ENCODE measurements at regions not wholly inside any gene's neighbourhood (a gene's known extent, or its start where the extent isn't known, plus 50 kb on each side); places are given as distances from the start of the nearest gene placed in this dataset.
A peak's percentile ranks its signal among the peaks of the same experiment; 100 is the strongest.
"Not testable (repeated sequence)": the region's sequence is repeated elsewhere in the genome, so short reads cannot be mapped to it uniquely, and the experiment has no call there.

DNA sequence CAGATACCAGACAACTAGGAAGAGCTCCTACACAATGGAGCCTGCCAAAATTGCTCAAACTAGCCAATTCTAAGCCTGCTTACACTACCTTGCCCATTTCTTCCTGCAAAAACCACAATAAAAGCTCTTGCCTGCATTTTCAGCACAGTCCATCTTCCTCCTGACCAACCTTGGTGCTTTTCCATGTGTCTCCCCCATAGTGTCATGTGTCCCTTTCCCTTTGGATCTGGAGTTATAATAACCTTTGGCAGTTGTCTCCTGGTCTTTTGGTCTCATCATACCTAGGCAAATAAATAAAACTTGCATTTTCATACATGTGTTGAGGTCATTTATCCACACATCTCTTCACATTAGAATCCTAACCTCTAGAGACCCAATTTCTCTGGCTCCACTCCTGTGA, 203.1 kb upstream of the TRPC4 start:
- no peak overlapping the region for H3K4me3 ChIP-seq (ENCODE audit: low read depth, low read length)
- TF ChIP-seq, protein P1, sequence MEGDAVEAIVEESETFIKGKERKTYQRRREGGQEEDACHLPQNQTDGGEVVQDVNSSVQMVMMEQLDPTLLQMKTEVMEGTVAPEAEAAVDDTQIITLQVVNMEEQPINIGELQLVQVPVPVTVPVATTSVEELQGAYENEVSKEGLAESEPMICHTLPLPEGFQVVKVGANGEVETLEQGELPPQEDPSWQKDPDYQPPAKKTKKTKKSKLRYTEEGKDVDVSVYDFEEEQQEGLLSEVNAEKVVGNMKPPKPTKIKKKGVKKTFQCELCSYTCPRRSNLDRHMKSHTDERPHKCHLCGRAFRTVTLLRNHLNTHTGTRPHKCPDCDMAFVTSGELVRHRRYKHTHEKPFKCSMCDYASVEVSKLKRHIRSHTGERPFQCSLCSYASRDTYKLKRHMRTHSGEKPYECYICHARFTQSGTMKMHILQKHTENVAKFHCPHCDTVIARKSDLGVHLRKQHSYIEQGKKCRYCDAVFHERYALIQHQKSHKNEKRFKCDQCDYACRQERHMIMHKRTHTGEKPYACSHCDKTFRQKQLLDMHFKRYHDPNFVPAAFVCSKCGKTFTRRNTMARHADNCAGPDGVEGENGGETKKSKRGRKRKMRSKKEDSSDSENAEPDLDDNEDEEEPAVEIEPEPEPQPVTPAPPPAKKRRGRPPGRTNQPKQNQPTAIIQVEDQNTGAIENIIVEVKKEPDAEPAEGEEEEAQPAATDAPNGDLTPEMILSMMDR (IDR thresholded peaks at IDR 0.05; ENCODE audit: insufficient read depth, low read length): no peak
- no peak for DNase-seq (ENCODE audit: low read depth)

DNA sequence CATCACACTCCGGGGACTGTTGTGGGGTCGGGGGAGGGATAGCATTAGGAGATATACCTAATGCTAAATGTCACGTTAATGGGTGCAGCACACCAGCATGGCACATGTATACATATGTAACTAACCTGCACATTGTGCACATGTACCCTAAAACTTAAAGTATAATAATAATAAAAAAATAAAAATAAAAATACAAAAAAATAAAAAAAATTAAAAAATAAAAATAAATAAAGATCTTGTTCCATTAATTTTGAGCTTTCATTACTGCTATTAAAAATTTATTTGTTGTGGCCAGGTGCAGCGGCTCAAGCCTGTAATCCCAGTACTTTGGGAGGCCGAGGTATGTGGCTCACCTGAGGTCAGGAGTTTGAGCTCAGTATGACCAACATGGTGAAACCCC, 201.8 kb upstream of the TRPC4 start:
- DNase-seq (ENCODE audit: low read depth); H3K4me3 ChIP-seq (ENCODE audit: low read depth, low read length): not testable (repeated sequence)

DNA sequence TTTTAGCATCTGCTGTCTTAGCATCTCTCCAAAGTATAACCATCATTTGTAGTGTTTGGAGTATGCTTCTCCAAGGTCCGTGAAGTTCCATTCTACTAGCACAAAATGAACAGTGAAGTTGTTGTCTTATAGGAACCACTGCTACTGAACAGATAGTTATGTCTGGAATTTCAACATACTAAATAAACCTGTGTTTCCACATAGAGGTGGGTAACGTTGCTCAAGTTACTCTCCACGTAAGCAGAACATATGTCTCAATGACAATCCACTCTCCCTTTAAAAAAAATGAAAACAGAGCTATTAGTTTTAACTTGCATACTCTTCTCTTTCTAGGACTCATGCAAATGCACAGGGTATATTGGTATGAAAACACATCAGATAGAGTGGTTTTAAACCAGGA, 184.3 kb upstream of the TRPC4 start:
- no peak overlapping the region for H3K4me3 ChIP-seq (ENCODE audit: low read depth, low read length)
- no peak for DNase-seq (ENCODE audit: low read depth)
- TF ChIP-seq, protein P1 (IDR thresholded peaks at IDR 0.05; ENCODE audit: insufficient read depth, low read length): no peak

DNA sequence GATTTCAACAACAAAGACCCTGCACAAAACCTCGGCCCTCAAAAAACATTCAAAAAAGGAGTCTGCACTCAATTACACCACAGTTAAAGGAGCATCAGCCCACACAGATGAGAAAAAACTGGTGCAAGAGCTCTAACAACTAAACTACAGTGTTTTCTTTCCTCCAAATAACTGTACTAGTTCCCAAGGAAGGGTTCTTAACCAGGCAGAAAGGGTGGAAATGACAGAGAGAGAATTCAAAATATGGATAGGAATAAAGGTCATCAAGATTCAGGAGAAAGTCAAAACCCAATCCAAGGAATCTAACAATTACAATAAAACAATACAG, 176.4 kb upstream of the TRPC4 start:
- TF ChIP-seq, protein P1 (IDR thresholded peaks at IDR 0.05; ENCODE audit: insufficient read depth, low read length): no peak
- no peak for DNase-seq (ENCODE audit: low read depth)
- no peak overlapping the region for H3K4me3 ChIP-seq (ENCODE audit: low read depth, low read length)

DNA sequence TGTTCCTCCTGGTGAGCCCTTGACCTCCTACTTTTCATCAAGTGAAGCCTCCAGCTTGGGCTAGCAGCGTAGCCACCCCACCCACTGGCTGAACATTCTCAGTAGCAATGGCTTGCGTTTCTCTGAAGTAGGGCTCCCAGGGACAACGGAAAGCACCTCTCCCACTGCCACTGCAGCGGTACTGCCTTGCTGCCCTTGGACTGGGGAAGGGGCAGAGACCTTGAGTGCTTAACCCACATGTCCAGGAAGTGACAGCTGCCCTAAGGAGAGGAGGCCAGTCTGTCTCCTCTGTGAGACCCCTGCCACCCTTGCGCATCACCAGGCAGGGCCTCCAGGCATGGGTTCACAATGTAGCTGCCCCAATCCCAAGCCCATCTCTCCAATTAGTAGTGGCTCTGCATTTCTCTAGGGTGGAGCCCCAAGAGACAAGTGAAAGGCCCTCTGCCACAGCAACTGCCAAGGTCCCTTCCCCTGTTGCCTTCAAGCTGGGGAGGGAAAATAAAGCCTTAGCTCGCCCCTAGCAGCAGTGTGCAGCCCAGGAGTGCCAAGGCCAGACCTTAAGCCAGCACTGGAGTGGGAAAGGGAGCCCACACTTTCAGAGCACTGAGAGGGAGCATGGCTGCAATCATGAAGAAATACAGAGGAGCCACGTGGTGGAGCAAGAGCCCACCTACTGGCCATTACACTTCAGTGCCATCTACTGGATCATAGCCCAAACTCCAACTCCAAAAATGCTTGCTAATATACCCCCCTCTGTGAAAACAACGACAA, 175.9 kb upstream of the TRPC4 start:
- no peak overlapping the region for H3K4me3 ChIP-seq (ENCODE audit: low read depth, low read length)
- peak; percentile 29 for DNase-seq (ENCODE audit: low read depth)
- TF ChIP-seq, protein P1 (IDR thresholded peaks at IDR 0.05; ENCODE audit: insufficient read depth, low read length): peak; percentile 43

DNA sequence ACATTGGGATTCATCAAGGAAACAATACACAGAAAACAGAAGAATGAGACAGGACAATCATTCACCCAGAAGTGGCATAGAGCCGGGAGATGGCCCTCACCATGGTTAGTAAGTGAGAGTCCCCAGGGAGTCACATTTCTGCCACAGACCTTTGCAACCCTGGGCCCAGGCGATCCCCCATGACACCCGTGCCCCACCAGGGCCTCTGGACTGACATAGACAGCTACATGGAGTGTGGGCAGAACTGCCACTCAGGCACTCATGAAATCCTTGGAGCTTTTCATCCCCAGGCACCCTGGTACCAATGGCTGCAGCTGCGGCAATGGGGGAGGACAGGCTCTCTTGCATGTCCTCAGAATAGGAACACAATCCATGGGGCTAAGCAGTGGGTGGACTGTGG, 174.5 kb upstream of the TRPC4 start:
- no peak for DNase-seq (ENCODE audit: low read depth)
- H3K4me3 ChIP-seq (ENCODE audit: low read depth, low read length): no peak overlapping the region
- TF ChIP-seq, protein P1 (IDR thresholded peaks at IDR 0.05; ENCODE audit: insufficient read depth, low read length): no peak

DNA sequence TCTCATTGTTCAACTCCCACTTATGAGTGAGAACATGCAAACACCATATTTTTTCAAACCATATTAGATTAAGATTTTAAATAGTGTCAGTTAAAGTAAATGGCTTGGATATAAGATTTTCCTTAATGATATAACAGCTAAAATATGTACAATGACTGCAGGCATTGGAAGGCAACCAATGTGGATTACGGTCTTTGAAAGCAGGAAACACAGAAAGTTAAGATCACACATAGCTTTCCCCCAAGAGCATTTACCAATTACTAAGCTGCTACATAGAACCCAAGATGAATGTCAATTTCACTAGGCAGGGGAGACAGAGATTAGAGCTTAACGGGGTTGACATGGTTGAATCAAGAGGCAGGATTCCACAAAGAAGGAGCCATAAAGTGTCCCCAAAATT, 173.2 kb upstream of the TRPC4 start:
- peak; percentile 5 for DNase-seq (ENCODE audit: low read depth)
- TF ChIP-seq, protein P1 (IDR thresholded peaks at IDR 0.05; ENCODE audit: insufficient read depth, low read length): no peak

More for the DNA sequence above, 173.2 kb upstream of the TRPC4 start:
- no peak overlapping the region for H3K4me3 ChIP-seq (ENCODE audit: low read depth, low read length)

All from fibroblast of the aortic adventitia (primary cell).